ENCODE measurements at regions not wholly inside any gene's neighbourhood (a gene's known extent, or its start where the extent isn't known, plus 50 kb on each side); places are given as distances from the start of the nearest gene placed in this dataset.

GRCh38 chr18:7514796-7515440, 52.2 kb upstream of the PTPRM start (continued):
- TF ChIP-seq CTCF (IDR thresholded peaks at IDR 0.05 in 2 of 3, conservative IDR thresholded peaks at IDR 0.05 in 1 of 3; ENCODE audit: borderline replicate concordance in 1 of 3, insufficient read depth in 1 of 3, low read depth in 2 of 3, low read length in 2 of 3): no peak
- TF ChIP-seq EZH2phosphoT487 (IDR thresholded peaks at IDR 0.05; ENCODE audit: borderline replicate concordance): no peak
- TF ChIP-seq ZNF274 (IDR thresholded peaks at IDR 0.05; ENCODE audit: low read depth, low read length): no peak
- TF ChIP-seq, protein P1, sequence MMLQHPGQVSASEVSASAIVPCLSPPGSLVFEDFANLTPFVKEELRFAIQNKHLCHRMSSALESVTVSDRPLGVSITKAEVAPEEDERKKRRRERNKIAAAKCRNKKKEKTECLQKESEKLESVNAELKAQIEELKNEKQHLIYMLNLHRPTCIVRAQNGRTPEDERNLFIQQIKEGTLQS (IDR thresholded peaks at IDR 0.05): no peak
- no peak for TF ChIP-seq JUND (IDR thresholded peaks at IDR 0.05)

DNA sequence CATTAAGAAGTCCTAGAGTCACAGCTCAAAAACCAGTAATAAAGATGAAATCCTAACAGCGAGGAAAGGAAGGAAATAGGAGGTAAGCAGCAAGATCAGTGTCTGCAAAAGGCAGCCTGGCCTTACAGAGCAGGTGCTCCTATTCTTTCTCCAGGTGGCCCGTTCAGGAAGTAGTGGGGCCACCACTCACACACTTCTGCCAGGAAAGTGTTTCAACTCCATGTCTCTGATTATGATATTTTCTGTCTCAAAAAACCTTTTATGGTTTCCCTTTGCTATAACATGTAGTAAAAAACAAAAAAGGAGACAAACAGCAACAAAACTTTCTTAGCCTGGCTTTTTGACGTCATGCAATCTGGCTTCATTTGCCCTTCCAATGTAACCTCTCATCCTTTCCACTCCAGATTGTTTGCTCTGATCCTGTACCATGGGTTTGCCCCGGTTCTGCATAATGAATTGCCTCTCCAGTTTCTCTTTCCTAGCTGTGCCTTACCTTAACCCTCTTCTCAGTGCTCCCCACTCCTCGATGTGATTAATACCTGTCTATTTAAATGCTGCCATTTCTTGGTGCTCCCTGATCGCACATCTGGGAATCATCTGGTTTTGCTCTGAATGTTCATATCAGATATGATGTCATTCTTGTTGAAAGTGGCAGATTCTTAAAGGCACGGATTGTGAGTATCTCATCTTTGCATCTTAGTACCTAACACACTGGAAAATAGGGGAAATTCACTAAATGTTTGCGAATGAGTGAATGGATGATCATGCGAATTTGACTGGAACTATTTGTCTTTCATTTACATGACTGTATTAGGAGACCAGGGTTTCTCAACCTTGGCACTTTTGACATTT, 50.6 kb upstream of the PTPRM start:
- H3K9me3 ChIP-seq (ENCODE audit: control insufficient read depth in 1 of 2, insufficient read depth in 1 of 2, low read depth in 1 of 2, low read length in 2 of 2): no peaks in the 10 kb centered on the region
- no peak overlapping the region for H3K4me2 ChIP-seq (ENCODE audit: low read length)
- RAD21 ChIA-PET (ENCODE audit: low non-redundant PET in 1 of 2, low total read pairs in 2 of 2, uncharacterized antibody in 2 of 2, unreplicated experiment in 2 of 2): no interaction called here
- BruUV-seq (replicated peaks): no TSS peak
- H3K4me1 ChIP-seq (ENCODE audit: control insufficient read depth in 1 of 2, insufficient read depth in 2 of 2, low read length in 2 of 2): no peaks in the 10 kb centered on the region
- H3K27ac ChIP-seq (ENCODE audit: low read depth, low read length): no peak overlapping the region
- CTCF ChIA-PET: no interaction called here
- H3K4me3 ChIP-seq (replicated peaks in 1 of 2; ENCODE audit: low read depth in 1 of 2, low read length in 2 of 2): no peak overlapping the region
- H2AFZ ChIP-seq (ENCODE audit: low read depth, low read length, poor library complexity, severe bottlenecking): no peak overlapping the region
- no peaks in the 10 kb centered on the region for H4K20me1 ChIP-seq (ENCODE audit: insufficient read depth)
- H3K36me3 ChIP-seq (ENCODE audit: control insufficient read depth in 1 of 2, insufficient read depth in 2 of 2, low read length in 2 of 2): no peaks in the 10 kb centered on the region
- POLR2A ChIA-PET: no interaction called here
- DNase-seq (ENCODE audit: low read depth, low spot score) (no peak), ATAC-seq (no peak)
- no peak overlapping the region for H3K9ac ChIP-seq (ENCODE audit: low read length)
- no peaks in the 10 kb centered on the region for H3K79me2 ChIP-seq (ENCODE audit: insufficient read depth, low read length)
- intact Hi-C loops (cut with micrococcal nuclease): no loop called here
- H3K9me2 ChIP-seq (ENCODE audit: insufficient read depth): no peaks in the 10 kb centered on the region
- TF ChIP-seq JUND (IDR thresholded peaks at IDR 0.05) (no peak), CTCF (IDR thresholded peaks at IDR 0.05 in 2 of 3, conservative IDR thresholded peaks at IDR 0.05 in 1 of 3; ENCODE audit: borderline replicate concordance in 1 of 3, insufficient read depth in 1 of 3, low read depth in 2 of 3, low read length in 2 of 3) (no peak), CBX3 (IDR thresholded peaks at IDR 0.05; ENCODE audit: low read depth) (no peak), CEBPB (IDR thresholded peaks at IDR 0.05; ENCODE audit: low read depth) (no peak), TCF7L2 (IDR thresholded peaks at IDR 0.05; ENCODE audit: borderline replicate concordance, extremely low read depth, insufficient read depth, insufficient read length) (no peak)
- no peaks in the 10 kb centered on the region for H3K27me3 ChIP-seq (ENCODE audit: insufficient read depth, low read length)

Measured in HCT116 (cell line).